ENCODE measurements at regions not wholly inside any gene's neighbourhood (a gene's known extent, or its start where the extent isn't known, plus 50 kb on each side); places are given as distances from the start of the nearest gene placed in this dataset.

- TF ChIP-seq CTCF (conservative IDR thresholded peaks at IDR 0.05; ENCODE audit: low read depth, low read length) (no peak), EZH2 (IDR thresholded peaks at IDR 0.05; ENCODE audit: borderline replicate concordance, low read depth, low read length, poor library complexity, severe bottlenecking) (no peak)
Observed at GRCh38 chr7:119984247-119984646, 288.7 kb upstream of the KCND2 start.

All from A673 (cell line).